T-cell (primary cell): ENCODE measurements at regions not wholly inside any gene's neighbourhood (a gene's known extent, or its start where the extent isn't known, plus 50 kb on each side); places are given as distances from the start of the nearest gene placed in this dataset.

Experiments used
- ATAC-seq, 4 experiments: fragments of 200-7000 bp in 3 of 4; fragments of 150-1000 bp in 1 of 4; cut with Tn5 transposase; replicated peaks in 1 of 4; 1 replicate in 3 of 4; 2 replicates in 1 of 4; pipeline ENCODE4 v1.10.0; 2021; ENCODE audit warnings: moderate library complexity in 3 of 4, mild to moderate bottlenecking in 2 of 4, moderate number of reproducible peaks in 1 of 4
- CTCF ChIA-PET, 2 donors: fragments of 300-600 bp; sonication (Branson Sonifier 250); formaldehyde crosslinking; loops; one replicate each; lab custom pipeline; 2022; ENCODE audit warnings: antibody characterized with exemption in 2 of 2; lab: Charles Lee
- POLR2A ChIA-PET, 2 donors: fragments of 300-600 bp; sonication (Branson Sonifier 250); formaldehyde crosslinking; loops; one replicate each; lab custom pipeline; 2022; ENCODE audit warnings: antibody characterized with exemption in 2 of 2; lab: Charles Lee
- DNase-seq, 35 experiments: peaks; one replicate each; pipeline versions ENCODE4 v3.0.0 to v3.0.0-alpha.2; 2013 to 2023
- H3K27ac ChIP-seq: one replicate; pipeline ENCODE4 v1.5.1; 2013; ENCODE audit warnings: low read length
- H3K27me3 ChIP-seq, 2 experiments: replicated peaks in 1 of 2; 1 replicate in 1 of 2; 2 replicates in 1 of 2; pipeline versions ENCODE4 v1.6.1 to v1.7.0; 2013; ENCODE audit warnings: low read length in 1 of 2, mixed read lengths in 1 of 2; ENCODE audit not compliant: control insufficient read depth in 2 of 2, insufficient read depth in 2 of 2; ENCODE audit errors: extremely low read depth in 1 of 2
- H3K36me3 ChIP-seq, 2 donors: 1 replicate in 1 of 2; 2 replicates in 1 of 2; pipeline versions ENCODE4 v1.6.1 to v1.7.0; 2013; ENCODE audit warnings: low read length in 1 of 2; ENCODE audit not compliant: control insufficient read depth in 2 of 2, insufficient read depth in 1 of 2; ENCODE audit errors: extremely low read depth in 1 of 2
- H3K4me1 ChIP-seq, 2 experiments: 1 replicate in 1 of 2; 2 replicates in 1 of 2; pipeline versions ENCODE4 v1.6.1 to v1.7.0; 2013; ENCODE audit warnings: low read length in 2 of 2, mixed read lengths in 1 of 2; ENCODE audit not compliant: insufficient read depth in 2 of 2, control insufficient read depth in 1 of 2; ENCODE audit errors: extremely low read depth in 1 of 2
- H3K4me3 ChIP-seq, 2 donors: 1 replicate in 1 of 2; 2 replicates in 1 of 2; pipeline versions ENCODE4 v1.5.1 to v1.7.0; 2013; ENCODE audit warnings: mild to moderate bottlenecking in 2 of 2, low read length in 1 of 2, moderate library complexity in 1 of 2; ENCODE audit not compliant: control insufficient read depth in 1 of 2; ENCODE audit errors: extremely low read depth in 1 of 2
- H3K9me3 ChIP-seq: 2 replicates; pipeline ENCODE4 v1.7.0; 2013
- H3K27ac Mint-ChIP-seq, 2 donors: one replicate each; pipeline ENCODE4 v1.8.0; 2020 to 2021; ENCODE audit warnings: mild to moderate bottlenecking in 2 of 2, mixed read lengths in 2 of 2
- H3K27me3 Mint-ChIP-seq, 2 donors: one replicate each; pipeline ENCODE4 v1.8.0; 2021 to 2022; ENCODE audit warnings: mixed read lengths in 2 of 2
- H3K36me3 Mint-ChIP-seq: one replicate; pipeline ENCODE4 v1.8.0; 2021; ENCODE audit warnings: mixed read lengths
- H3K4me1 Mint-ChIP-seq, 3 donors: one replicate each; pipeline ENCODE4 v1.8.0; 2020 to 2022; ENCODE audit warnings: mixed read lengths in 3 of 3, mild to moderate bottlenecking in 1 of 3
- H3K4me3 Mint-ChIP-seq, 3 donors: one replicate each; pipeline ENCODE4 v1.8.0; 2020 to 2022; ENCODE audit warnings: mild to moderate bottlenecking in 3 of 3, mixed read lengths in 3 of 3, moderate library complexity in 3 of 3
- H3K9me3 Mint-ChIP-seq, 3 donors: one replicate each; pipeline ENCODE4 v1.8.0; 2020 to 2022; ENCODE audit warnings: mixed read lengths in 3 of 3
- WGBS: methylation state at CpG from one replicate; pipeline ENCODE4 v1.1.5; 2013; ENCODE audit warnings: missing lambda C conversion rate; ENCODE audit not compliant: insufficient coverage; 5-methylcytosine and 5-hydroxymethylcytosine counted together

DNA sequence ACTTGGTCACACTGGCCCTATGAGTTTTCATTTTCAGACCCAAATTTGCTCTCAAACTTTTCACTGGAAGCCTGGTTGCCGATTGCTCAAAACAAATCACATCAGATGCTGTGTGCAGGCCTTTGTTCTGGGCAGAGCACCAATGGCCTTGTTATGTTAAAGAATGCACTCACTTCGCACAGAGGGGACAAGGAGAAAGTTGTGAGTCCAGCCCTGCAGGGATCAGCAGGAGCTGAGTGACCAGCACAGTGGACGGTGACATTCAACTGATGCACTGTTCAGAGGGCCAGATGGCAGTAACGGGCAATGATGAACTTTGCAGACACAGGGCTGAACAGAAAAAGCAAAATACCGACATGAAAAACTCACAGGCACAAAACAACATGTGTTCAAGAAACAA is 86.1 kb downstream of the BARX1 start:
- H3K36me3 Mint-ChIP-seq: no peaks in the 10 kb centered on the region
- Histone ChIP-seq H3K4me1 (no peaks in the 10 kb centered on the region), H3K27me3 (peaks cover 0 to 35% of the 10 kb centered on the region in 2 experiments), H3K27ac (no peak overlapping the region), H3K4me3 (no peak overlapping the region), H3K9me3 (no peaks in the 10 kb centered on the region), H3K36me3 (no peaks in the 10 kb centered on the region)
- H3K4me1 Mint-ChIP-seq: no peaks in the 10 kb centered on the region
- no peak overlapping the region for H3K4me3 Mint-ChIP-seq
- peaks cover 16 to 29% of the 10 kb centered on the region in 2 donors for H3K27me3 Mint-ChIP-seq
- WGBS: 83% methylated on average over 2 of the region's 5 CpGs
- POLR2A ChIA-PET: no interaction called here
- CTCF ChIA-PET: no interaction called here
- H3K27ac Mint-ChIP-seq: no peak overlapping the region
- ATAC-seq: no peak
- DNase-seq: no peak
- H3K9me3 Mint-ChIP-seq: peaks cover 7 to 9% (median 7%) of the 10 kb centered on the region in 3 donors

DNA sequence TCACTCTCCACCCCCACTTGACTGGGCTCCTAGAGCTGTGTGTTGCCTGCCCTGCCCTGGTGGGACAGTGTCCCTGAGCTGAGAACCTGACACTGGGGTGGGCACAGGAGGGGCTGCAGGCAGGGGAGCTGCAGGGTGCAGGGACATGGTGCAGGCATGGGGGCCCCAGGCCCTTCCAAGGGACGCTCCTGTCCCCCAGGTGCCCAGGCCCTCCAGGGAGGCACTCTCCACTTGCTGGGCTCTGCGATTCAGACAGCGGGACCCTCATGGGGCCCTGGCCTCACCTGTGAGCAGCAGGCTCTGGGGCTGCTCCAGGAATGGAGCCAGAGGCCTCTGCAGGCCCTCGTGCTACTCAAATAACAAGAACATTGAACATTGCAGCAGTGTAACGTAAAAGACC is 89.4 kb downstream of the BARX1 start:
- Mint-ChIP-seq H3K4me1 (no peaks in the 10 kb centered on the region), H3K36me3 (no peaks in the 10 kb centered on the region), H3K4me3 (no peak overlapping the region), H3K27ac (no peak overlapping the region), H3K9me3 (no peaks in the 10 kb centered on the region), H3K27me3 (peaks cover 18 to 23% of the 10 kb centered on the region in 2 donors)
- Histone ChIP-seq H3K4me3 (no peak overlapping the region), H3K36me3 (no peaks in the 10 kb centered on the region), H3K4me1 (no peaks in the 10 kb centered on the region), H3K9me3 (no peaks in the 10 kb centered on the region), H3K27me3 (peaks cover 0 to 45% of the 10 kb centered on the region in 2 experiments), H3K27ac (no peak overlapping the region)
- DNase-seq: no peak
- ChIA-PET CTCF (no interaction called here), POLR2A (no interaction called here)
- 72% methylated on average over 4 of the region's 5 CpGs for WGBS
- ATAC-seq: no peak

DNA sequence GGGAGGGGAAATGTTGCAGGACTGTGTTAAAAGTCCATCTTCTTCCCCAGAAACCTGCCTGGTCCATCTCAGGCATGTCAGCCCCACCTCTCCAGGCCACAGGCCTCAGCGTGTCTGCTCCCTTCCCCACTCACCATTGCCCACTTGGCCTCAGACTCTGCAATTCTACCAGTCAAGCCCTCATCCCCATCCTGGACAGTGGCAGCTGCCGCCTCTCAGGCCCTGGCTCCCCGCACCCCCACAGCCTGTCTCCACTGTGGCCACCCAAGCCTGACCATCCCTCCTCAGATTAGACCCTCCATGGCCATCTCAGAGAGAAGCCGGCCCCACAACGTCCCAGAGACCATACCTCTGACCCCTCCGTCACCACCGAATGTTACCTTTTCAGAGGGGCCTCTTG is 89.9 kb downstream of the BARX1 start:
- H3K4me3 Mint-ChIP-seq: no peak overlapping the region
- no peaks in the 10 kb centered on the region for H3K9me3 Mint-ChIP-seq
- H3K27me3 ChIP-seq: peaks cover 0 to 46% of the 10 kb centered on the region in 2 experiments
- no peaks in the 10 kb centered on the region for H3K36me3 ChIP-seq
- no peak overlapping the region for H3K27ac ChIP-seq
- ChIA-PET POLR2A (no interaction called here), CTCF (no interaction called here)
- DNase-seq (no peak), ATAC-seq (no peak)
- H3K9me3 ChIP-seq: no peaks in the 10 kb centered on the region
- H3K36me3 Mint-ChIP-seq: no peaks in the 10 kb centered on the region
- H3K4me3 ChIP-seq: no peak overlapping the region
- peaks cover 22 to 27% of the 10 kb centered on the region in 2 donors for H3K27me3 Mint-ChIP-seq
- no peaks in the 10 kb centered on the region for H3K4me1 ChIP-seq
- WGBS: 86% methylated on average over 7 of the region's 7 CpGs
- peaks cover 0 to 3% (median 0%) of the 10 kb centered on the region in 3 donors for H3K4me1 Mint-ChIP-seq
- H3K27ac Mint-ChIP-seq: no peak overlapping the region

DNA sequence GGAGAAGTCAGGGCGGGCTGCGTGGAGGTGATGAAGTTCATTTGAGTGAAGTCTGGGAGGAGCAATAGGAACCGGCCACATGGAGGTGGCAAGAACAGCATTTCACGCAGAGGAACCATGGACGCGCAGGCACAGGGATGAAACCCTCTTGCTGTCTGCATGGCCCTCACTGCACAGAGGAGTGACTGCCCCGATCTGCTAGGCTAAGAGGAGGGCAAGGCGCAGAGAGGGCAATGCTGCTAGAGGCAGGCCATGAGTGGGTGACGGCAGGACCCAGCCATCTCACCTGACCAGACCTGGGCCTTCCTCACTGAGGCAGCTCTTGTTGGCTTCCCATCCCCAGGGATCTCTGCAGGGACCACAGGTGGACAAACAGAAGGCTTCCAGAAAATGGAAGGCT is 90.3 kb downstream of the BARX1 start:
- H3K27me3 Mint-ChIP-seq: peaks cover 26 to 31% of the 10 kb centered on the region in 2 donors
- Histone ChIP-seq H3K27me3 (peaks cover 0 to 47% of the 10 kb centered on the region in 2 experiments), H3K4me3 (no peak overlapping the region), H3K9me3 (no peaks in the 10 kb centered on the region), H3K4me1 (no peaks in the 10 kb centered on the region), H3K36me3 (no peaks in the 10 kb centered on the region), H3K27ac (no peak overlapping the region)
- H3K9me3 Mint-ChIP-seq: no peaks in the 10 kb centered on the region
- H3K4me1 Mint-ChIP-seq: peaks cover 0 to 3% (median 0%) of the 10 kb centered on the region in 3 donors
- CTCF ChIA-PET: no interaction called here
- H3K4me3 Mint-ChIP-seq: no peak overlapping the region
- WGBS: 95% methylated on average over 9 of the region's 9 CpGs
- no peak for DNase-seq
- POLR2A ChIA-PET: no interaction called here
- H3K27ac Mint-ChIP-seq: no peak overlapping the region
- no peaks in the 10 kb centered on the region for H3K36me3 Mint-ChIP-seq
- no peak for ATAC-seq

DNA sequence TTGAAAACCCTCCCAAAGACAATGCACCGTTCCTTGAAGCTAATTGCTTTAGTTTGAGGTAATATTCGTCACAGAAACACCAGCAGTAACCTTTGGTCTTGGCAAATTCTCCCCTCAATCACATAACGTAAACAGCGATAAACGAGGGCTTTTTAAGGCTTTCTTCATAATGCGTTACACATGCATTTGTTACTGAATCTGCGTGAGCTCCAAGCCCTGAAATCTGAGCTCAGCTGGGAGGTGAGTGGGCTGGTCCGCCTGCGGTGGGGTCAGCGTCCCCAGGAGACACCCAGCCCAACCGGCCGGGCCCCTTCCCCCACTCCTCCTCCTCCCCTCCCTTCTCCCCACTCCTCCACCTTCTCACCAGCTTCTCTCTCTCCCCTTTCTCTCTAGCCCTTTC is 91.1 kb downstream of the BARX1 start:
- Mint-ChIP-seq H3K9me3 (no peaks in the 10 kb centered on the region), H3K4me3 (no peak overlapping the region), H3K4me1 (peaks cover 0 to 3% (median 0%) of the 10 kb centered on the region in 3 donors), H3K27me3 (peaks cover 31 to 36% of the 10 kb centered on the region in 2 donors), H3K27ac (no peak overlapping the region), H3K36me3 (no peaks in the 10 kb centered on the region)
- H3K27me3 ChIP-seq: peaks cover 0 to 51% of the 10 kb centered on the region in 2 experiments
- 67% methylated on average over 5 of the region's 12 CpGs for WGBS
- H3K36me3 ChIP-seq: no peaks in the 10 kb centered on the region
- no peak overlapping the region for H3K27ac ChIP-seq
- DNase-seq (no peak), ATAC-seq (no peak)
- CTCF ChIA-PET: no interaction called here
- H3K9me3 ChIP-seq: no peaks in the 10 kb centered on the region
- H3K4me3 ChIP-seq: no peak overlapping the region
- POLR2A ChIA-PET: no interaction called here
- no peaks in the 10 kb centered on the region for H3K4me1 ChIP-seq

DNA sequence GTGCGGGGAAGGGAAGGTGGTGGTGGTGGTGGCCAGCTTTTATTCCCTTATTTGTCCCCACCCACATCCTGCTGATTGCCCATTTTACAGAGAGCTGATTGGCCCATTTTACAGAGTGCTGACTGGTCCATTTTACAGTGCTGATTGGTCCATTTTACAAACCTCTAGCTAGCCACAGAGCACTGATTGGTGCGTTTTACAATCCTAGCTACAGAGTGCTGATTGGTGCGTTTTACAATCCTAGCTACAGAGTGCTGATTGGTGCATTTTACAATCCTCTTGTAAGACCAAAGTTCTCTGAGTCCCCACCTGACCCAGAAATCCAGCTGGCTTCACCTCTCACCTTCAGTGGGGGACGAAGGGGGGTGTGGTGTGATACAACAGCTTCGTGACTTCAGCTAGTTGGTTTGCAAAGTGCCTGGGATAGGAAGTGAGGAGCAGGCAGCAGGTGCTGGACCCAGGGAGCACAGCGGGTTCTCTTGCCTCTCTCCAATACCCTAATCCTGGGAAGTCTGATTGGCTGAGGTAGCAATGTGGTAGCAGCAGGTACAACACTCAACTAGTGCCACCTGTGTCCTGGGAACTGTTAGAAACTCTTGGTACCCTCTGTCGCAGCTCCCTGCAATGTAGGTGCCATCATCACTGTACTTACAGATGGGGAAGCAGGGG is 92.1 kb downstream of the BARX1 start:
- peaks cover 0 to 3% (median 0%) of the 10 kb centered on the region in 3 donors for H3K4me1 Mint-ChIP-seq
- CTCF ChIA-PET: no interaction called here
- Histone ChIP-seq H3K27me3 (peaks cover 2 to 61% of the 10 kb centered on the region in 2 experiments), H3K9me3 (no peaks in the 10 kb centered on the region), H3K36me3 (no peaks in the 10 kb centered on the region), H3K4me3 (no peak overlapping the region), H3K4me1 (no peaks in the 10 kb centered on the region), H3K27ac (no peak overlapping the region)
- no peak overlapping the region for H3K4me3 Mint-ChIP-seq
- DNase-seq: no peak
- POLR2A ChIA-PET: no interaction called here
- H3K9me3 Mint-ChIP-seq: no peaks in the 10 kb centered on the region
- H3K36me3 Mint-ChIP-seq: no peaks in the 10 kb centered on the region
- H3K27ac Mint-ChIP-seq: no peak overlapping the region
- WGBS: 83% methylated on average over 2 of the region's 7 CpGs
- peaks cover 37 to 45% of the 10 kb centered on the region in 2 donors for H3K27me3 Mint-ChIP-seq
- ATAC-seq: no peak
